Gastroesophageal sphincter (tissue), 3 donors: ENCODE measurements at regions not wholly inside any gene's neighbourhood (a gene's known extent, or its start where the extent isn't known, plus 50 kb on each side); places are given as distances from the start of the nearest gene placed in this dataset.

ENCODE experiments used
- CTCF ChIP-seq, 4 experiments: fragments of 200-600 bp in 2 of 4; fragments of 450-650 bp in 2 of 4; sonication (generic) in 1 of 4; IDR thresholded peaks; one replicate each; pipeline ENCODE4 v1.5.1; 2017 to 2019; ENCODE audit warnings: antibody characterized with exemption in 4 of 4, mild to moderate bottlenecking in 2 of 4, moderate library complexity in 2 of 4
- EP300 ChIP-seq: sonication (generic); formaldehyde crosslinking; IDR thresholded peaks from one replicate; pipeline ENCODE4 v1.6.1; 2017; ENCODE audit warnings: antibody characterized with exemption, mild to moderate bottlenecking
- POLR2A ChIP-seq, 2 donors: fragments of 450-650 bp; IDR thresholded peaks; one replicate each; pipeline ENCODE4 v1.6.1; 2017; ENCODE audit warnings: antibody characterized with exemption in 2 of 2, mild to moderate bottlenecking in 2 of 2, moderate library complexity in 1 of 2
- POLR2AphosphoS5 ChIP-seq: sonication (generic); formaldehyde crosslinking; IDR thresholded peaks from one replicate; pipeline ENCODE4 v1.6.1; 2017; ENCODE audit warnings: antibody characterized with exemption

DNA sequence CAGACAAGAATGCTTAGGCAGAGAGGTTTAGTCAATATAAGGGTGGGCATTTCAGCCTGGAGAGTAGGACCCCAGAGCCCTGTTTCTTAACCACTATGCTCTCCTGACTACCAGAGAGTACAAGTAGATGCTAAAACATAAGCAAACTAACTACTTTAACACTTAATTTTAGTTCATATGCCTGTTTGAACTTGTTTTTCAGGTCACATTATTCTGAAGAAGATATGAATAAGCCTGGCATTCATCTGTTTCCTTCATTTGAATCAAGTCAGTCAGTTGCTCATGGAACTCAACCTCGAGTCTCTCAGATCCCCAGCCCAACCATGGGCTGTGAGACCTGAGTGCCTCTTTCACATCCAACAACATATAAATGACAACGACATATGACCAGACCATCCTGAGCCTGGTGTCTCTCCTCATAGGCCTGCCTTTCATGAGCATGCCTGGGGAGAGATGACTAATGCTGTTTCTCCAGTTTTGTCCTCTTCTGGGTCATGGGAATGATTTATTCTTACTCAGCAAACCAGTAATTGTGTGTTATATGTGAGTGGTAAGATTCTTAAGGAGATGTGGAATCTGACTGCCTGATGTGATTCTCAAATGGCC lies 251.1 kb upstream of the BTG1 start:
- no peak for TF ChIP-seq CTCF (IDR thresholded peaks at IDR 0.05)
- TF ChIP-seq POLR2A (IDR thresholded peaks at IDR 0.05): no peak
- no peak for TF ChIP-seq POLR2AphosphoS5
- TF ChIP-seq EP300: no peak
